HG03469 (cell line): ENCODE measurements at regions not wholly inside any gene's neighbourhood (a gene's known extent, or its start where the extent isn't known, plus 50 kb on each side); places are given as distances from the start of the nearest gene placed in this dataset.

Source experiments
- ATAC-seq: cut with Tn5 transposase; IDR thresholded peaks from one replicate; pipeline ENCODE4 v1.9.1; 2021; ENCODE audit warnings: mild to moderate bottlenecking, moderate library complexity, moderate number of reproducible peaks; ENCODE audit not compliant: unreplicated experiment

- ATAC-seq, result no peak
These were observed 1860.0 kb upstream of the WWC1 start for GRCh38 chr5:166431456-166431855.

GRCh38 chr5:166433679-166434078 is 1857.8 kb upstream of the WWC1 start:
- no peak for ATAC-seq

- no peak for ATAC-seq
These were observed 1854.6 kb upstream of the WWC1 start for GRCh38 chr5:166436872-166437271.

- ATAC-seq, result no peak
These were observed 1805.1 kb upstream of the WWC1 start for GRCh38 chr5:166486348-166486747.

- ATAC-seq, result no peak
These were observed 1802.9 kb upstream of the WWC1 start for GRCh38 chr5:166488560-166488959.

GRCh38 chr5:166493040-166493439 is 1798.4 kb upstream of the WWC1 start:
- no peak for ATAC-seq

- no peak for ATAC-seq
These were observed 1797.8 kb upstream of the WWC1 start for GRCh38 chr5:166493612-166494011.

GRCh38 chr5:166497496-166498104 is 1793.8 kb upstream of the WWC1 start:
- ATAC-seq, result no peak

- no peak for ATAC-seq
These were observed 1791.8 kb upstream of the WWC1 start for GRCh38 chr5:166499447-166500240.

GRCh38 chr5:166503506-166503905 is 1787.9 kb upstream of the WWC1 start:
- no peak for ATAC-seq

- ATAC-seq, result no peak
These were observed 1786.4 kb upstream of the WWC1 start for GRCh38 chr5:166505067-166505466.

- no peak for ATAC-seq
These were observed 1785.9 kb upstream of the WWC1 start for GRCh38 chr5:166505544-166505943.

- ATAC-seq, result no peak
These were observed 1783.5 kb upstream of the WWC1 start for GRCh38 chr5:166507810-166508425.

- ATAC-seq, result no peak
These were observed 1782.4 kb upstream of the WWC1 start for GRCh38 chr5:166509085-166509484.

GRCh38 chr5:166517976-166518375 is 1773.5 kb upstream of the WWC1 start:
- ATAC-seq, result no peak

- ATAC-seq, result no peak
These were observed 1768.2 kb upstream of the WWC1 start for GRCh38 chr5:166523206-166523605.

GRCh38 chr5:166529200-166529599 is 1762.2 kb upstream of the WWC1 start:
- no peak for ATAC-seq

- ATAC-seq, result no peak
These were observed 1758.8 kb upstream of the WWC1 start for GRCh38 chr5:166532456-166533220.

GRCh38 chr5:166535641-166536040 is 1755.8 kb upstream of the WWC1 start:
- no peak for ATAC-seq

- ATAC-seq, result no peak
These were observed 1751.3 kb upstream of the WWC1 start for GRCh38 chr5:166540156-166540555.

GRCh38 chr5:166551384-166551783 is 1740.1 kb upstream of the WWC1 start:
- ATAC-seq, result no peak
